Osteocyte (in vitro differentiated cells): ENCODE measurements at regions not wholly inside any gene's neighbourhood (a gene's known extent, or its start where the extent isn't known, plus 50 kb on each side); places are given as distances from the start of the nearest gene placed in this dataset.

ENCODE experiments used
- DNase-seq: peaks from one replicate; pipeline ENCODE4 v3.0.0; 2021; ENCODE audit warnings: mixed read lengths; ENCODE audit not compliant: unreplicated experiment; ENCODE audit errors: extremely low spot score
- H3K27ac Mint-ChIP-seq: one replicate; pipeline ENCODE4 v1.8.0; 2021; ENCODE audit warnings: mild to moderate bottlenecking, mixed read lengths; ENCODE audit not compliant: unreplicated experiment
- H3K27me3 Mint-ChIP-seq: one replicate; pipeline ENCODE4 v1.8.0; 2021; ENCODE audit warnings: mixed read lengths; ENCODE audit not compliant: unreplicated experiment
- H3K36me3 Mint-ChIP-seq: one replicate; pipeline ENCODE4 v1.8.0; 2021; ENCODE audit warnings: mixed read lengths; ENCODE audit not compliant: unreplicated experiment
- H3K4me1 Mint-ChIP-seq: one replicate; pipeline ENCODE4 v1.8.0; 2021; ENCODE audit warnings: mixed read lengths; ENCODE audit not compliant: unreplicated experiment
- H3K4me3 Mint-ChIP-seq: one replicate; pipeline ENCODE4 v1.8.0; 2021; ENCODE audit warnings: mild to moderate bottlenecking, moderate library complexity, mixed read lengths; ENCODE audit not compliant: unreplicated experiment
- H3K9me3 Mint-ChIP-seq: one replicate; pipeline ENCODE4 v1.8.0; 2021; ENCODE audit warnings: mixed read lengths; ENCODE audit not compliant: unreplicated experiment
- TF ChIP-seq, protein P1 (sequence below): fragments of 200-600 bp; sonication (generic); IDR thresholded peaks from 2 replicates; pipeline ENCODE4 v1.5.0; 2021; ENCODE audit warnings: antibody characterized with exemption, mild to moderate bottlenecking, moderate library complexity

GRCh38 chr12:61798778-61799177 lies 461.4 kb upstream of the USP15 start:
- TF ChIP-seq, protein P1, sequence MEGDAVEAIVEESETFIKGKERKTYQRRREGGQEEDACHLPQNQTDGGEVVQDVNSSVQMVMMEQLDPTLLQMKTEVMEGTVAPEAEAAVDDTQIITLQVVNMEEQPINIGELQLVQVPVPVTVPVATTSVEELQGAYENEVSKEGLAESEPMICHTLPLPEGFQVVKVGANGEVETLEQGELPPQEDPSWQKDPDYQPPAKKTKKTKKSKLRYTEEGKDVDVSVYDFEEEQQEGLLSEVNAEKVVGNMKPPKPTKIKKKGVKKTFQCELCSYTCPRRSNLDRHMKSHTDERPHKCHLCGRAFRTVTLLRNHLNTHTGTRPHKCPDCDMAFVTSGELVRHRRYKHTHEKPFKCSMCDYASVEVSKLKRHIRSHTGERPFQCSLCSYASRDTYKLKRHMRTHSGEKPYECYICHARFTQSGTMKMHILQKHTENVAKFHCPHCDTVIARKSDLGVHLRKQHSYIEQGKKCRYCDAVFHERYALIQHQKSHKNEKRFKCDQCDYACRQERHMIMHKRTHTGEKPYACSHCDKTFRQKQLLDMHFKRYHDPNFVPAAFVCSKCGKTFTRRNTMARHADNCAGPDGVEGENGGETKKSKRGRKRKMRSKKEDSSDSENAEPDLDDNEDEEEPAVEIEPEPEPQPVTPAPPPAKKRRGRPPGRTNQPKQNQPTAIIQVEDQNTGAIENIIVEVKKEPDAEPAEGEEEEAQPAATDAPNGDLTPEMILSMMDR = no peak
- no peak overlapping the region for H3K27ac Mint-ChIP-seq

GRCh38 chr12:61804301-61804700 lies 455.9 kb upstream of the USP15 start:
- TF ChIP-seq, protein P1 = no peak
- no peak overlapping the region for H3K27ac Mint-ChIP-seq
- H3K9me3 Mint-ChIP-seq = peaks cover 7% of the 10 kb centered on the region
- H3K27me3 Mint-ChIP-seq = no peaks in the 10 kb centered on the region
- H3K4me3 Mint-ChIP-seq = no peak overlapping the region
- H3K4me1 Mint-ChIP-seq = no peaks in the 10 kb centered on the region
- no peaks in the 10 kb centered on the region for H3K36me3 Mint-ChIP-seq
- no peak for DNase-seq

More at GRCh38 chr12:61798778-61799177, 461.4 kb upstream of the USP15 start:
- Mint-ChIP-seq H3K4me1 (no peaks in the 10 kb centered on the region), H3K4me3 (no peak overlapping the region), H3K9me3 (peaks cover 3% of the 10 kb centered on the region), H3K36me3 (no peaks in the 10 kb centered on the region), H3K27me3 (no peaks in the 10 kb centered on the region)
- no peak for DNase-seq

DNA sequence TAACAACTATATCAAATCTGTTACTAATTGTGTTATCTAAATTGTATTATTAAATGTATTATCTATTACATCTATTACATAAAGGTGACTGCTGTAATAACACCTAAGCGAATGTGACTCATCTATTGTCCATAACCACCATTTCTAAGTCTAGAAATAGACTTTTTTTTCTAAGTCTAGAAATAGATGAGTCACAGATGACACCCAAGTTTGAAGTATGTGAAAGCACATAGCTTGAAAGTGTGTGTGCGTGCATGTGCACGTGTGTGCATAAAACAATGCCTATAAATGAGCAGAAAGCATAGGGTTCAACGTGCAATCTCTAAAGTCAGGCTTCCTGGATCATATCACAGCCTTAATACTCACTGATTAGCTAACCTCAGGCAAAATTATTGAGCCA lies 451.3 kb upstream of the USP15 start:
- Mint-ChIP-seq H3K4me3 (no peak overlapping the region), H3K9me3 (peaks cover 7% of the 10 kb centered on the region), H3K27ac (no peak overlapping the region), H3K27me3 (no peaks in the 10 kb centered on the region), H3K4me1 (no peaks in the 10 kb centered on the region), H3K36me3 (no peaks in the 10 kb centered on the region)
- TF ChIP-seq, protein P1 = no peak
- no peak for DNase-seq

- Mint-ChIP-seq H3K4me3 (no peak overlapping the region), H3K27ac (no peak overlapping the region), H3K27me3 (no peaks in the 10 kb centered on the region), H3K4me1 (no peaks in the 10 kb centered on the region), H3K36me3 (no peaks in the 10 kb centered on the region), H3K9me3 (peaks cover 11% of the 10 kb centered on the region)
- TF ChIP-seq, protein P1 = no peak
- no peak for DNase-seq
Measured at GRCh38 chr12:61810486-61810885, 449.7 kb upstream of the USP15 start.

DNA sequence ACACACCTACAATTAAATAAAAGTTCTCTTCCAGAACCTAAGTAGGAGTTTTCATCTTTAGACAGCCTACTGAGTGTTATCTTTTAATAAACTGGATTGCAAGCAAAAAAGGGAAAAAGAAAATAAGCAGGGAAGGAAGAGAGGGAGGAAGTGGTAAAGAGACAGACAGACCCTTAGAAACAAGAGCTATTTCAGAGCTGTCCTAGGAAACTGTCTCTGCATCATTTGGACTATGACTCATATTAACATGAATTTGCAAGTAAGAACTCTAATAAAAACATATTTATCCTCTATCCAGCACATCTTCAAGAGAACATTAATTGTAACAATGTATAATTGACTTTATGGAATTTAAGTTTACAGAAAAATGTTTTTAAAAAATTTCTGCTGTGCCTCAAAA lies 438.8 kb upstream of the USP15 start:
- Mint-ChIP-seq H3K4me3 (no peak overlapping the region), H3K27me3 (no peaks in the 10 kb centered on the region), H3K36me3 (no peaks in the 10 kb centered on the region), H3K4me1 (no peaks in the 10 kb centered on the region), H3K27ac (no peak overlapping the region), H3K9me3 (no peaks in the 10 kb centered on the region)
- DNase-seq = no peak
- TF ChIP-seq, protein P1 = no peak
